ACHN (cell line): ENCODE measurements at regions not wholly inside any gene's neighbourhood (a gene's known extent, or its start where the extent isn't known, plus 50 kb on each side); places are given as distances from the start of the nearest gene placed in this dataset.

ENCODE experiments used
- DNase-seq: peaks from one replicate; pipeline ENCODE4 v3.0.0-alpha.2; 2015
- in situ Hi-C: cut with HindIII; loops from 2 replicates; pipeline ENCODE4 v1.10.0; 2017; ENCODE audit warnings: low sequenced_read_pairs, low pct_ligation_motif_present, low pct_unique_long_range_greater_than_20kb

GRCh38 chr3:144181062-144181461 is 209.4 kb downstream of the DIPK2A start:
- in situ Hi-C loops, result no loop called here
- no peak for DNase-seq

GRCh38 chr3:144182501-144182900 is 210.9 kb downstream of the DIPK2A start:
- in situ Hi-C loops, result no loop called here
- no peak for DNase-seq

- DNase-seq, result no peak
- in situ Hi-C loops, result no loop called here
These were observed 213.7 kb downstream of the DIPK2A start for GRCh38 chr3:144185276-144185675.

DNA sequence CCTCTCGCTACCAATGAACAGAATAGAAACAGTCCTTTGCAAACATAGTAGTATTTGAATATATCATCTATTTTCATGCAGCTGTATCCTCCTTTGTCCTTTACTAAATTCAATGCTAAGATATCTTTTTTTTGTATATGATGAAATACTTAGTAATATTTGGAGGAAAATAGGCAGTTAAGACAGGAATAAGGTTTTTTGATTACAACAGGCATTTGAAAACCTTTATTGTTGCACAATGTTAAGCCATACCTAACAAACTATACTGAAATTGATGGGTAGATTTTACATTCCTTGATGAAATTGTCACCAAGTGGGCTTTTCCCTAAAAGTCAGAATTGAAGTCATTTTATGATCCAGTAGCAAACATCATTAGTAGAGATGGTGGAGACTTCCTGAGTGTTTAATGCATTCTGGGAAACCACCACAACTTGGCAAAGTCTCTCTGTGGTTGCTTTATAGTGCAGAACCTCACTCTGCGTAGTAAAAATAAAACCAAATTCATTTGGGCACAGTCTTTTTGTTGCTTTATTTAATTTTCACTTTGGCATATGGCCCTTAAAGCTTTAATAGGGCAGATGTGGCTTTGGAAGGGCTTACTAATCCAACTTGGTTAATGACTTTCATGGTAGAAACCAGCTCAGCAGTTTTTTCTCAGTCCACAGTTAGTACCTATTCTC is 216.0 kb downstream of the DIPK2A start:
- DNase-seq, result no peak
- in situ Hi-C loops, result no loop called here

GRCh38 chr3:144189044-144189443 is 217.4 kb downstream of the DIPK2A start:
- no peak for DNase-seq

GRCh38 chr3:144197116-144197515 is 225.5 kb downstream of the DIPK2A start:
- in situ Hi-C loops, result no loop called here
- no peak for DNase-seq

More at GRCh38 chr3:144189044-144189443, 217.4 kb downstream of the DIPK2A start:
- in situ Hi-C loops, result no loop called here

- in situ Hi-C loops, result no loop called here
- DNase-seq, result no peak
These were observed 226.0 kb downstream of the DIPK2A start for GRCh38 chr3:144197582-144197981.

GRCh38 chr3:144200004-144200403 is 228.4 kb downstream of the DIPK2A start:
- in situ Hi-C loops, result no loop called here
- DNase-seq, result no peak

- no peak for DNase-seq
- in situ Hi-C loops, result no loop called here
These were observed 228.8 kb downstream of the DIPK2A start for GRCh38 chr3:144200466-144200865.

DNA sequence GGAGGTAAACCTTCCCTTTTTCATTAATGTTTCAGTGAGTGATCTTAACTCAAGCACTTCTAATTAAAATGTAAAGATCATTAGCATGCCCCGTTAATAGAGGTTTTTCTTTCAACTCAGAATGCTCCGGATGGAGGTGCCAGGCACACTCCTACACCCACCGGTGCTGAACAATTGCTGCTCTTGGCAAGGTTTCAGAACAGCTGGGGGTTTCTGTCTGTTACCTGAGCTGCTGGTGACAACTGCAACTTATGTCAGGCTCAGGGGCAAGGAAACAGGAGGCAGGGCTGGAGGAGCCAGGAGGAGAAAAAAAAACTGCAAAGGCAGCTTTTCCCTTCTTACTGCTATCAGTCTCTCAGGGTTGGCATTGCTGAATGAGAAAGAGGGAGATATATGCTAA is 250.1 kb downstream of the DIPK2A start:
- in situ Hi-C loops, result no loop called here
- no peak for DNase-seq

- DNase-seq, result no peak
- in situ Hi-C loops, result no loop called here
These were observed 257.7 kb downstream of the DIPK2A start for GRCh38 chr3:144229330-144229729.

- no peak for DNase-seq
- in situ Hi-C loops, result no loop called here
These were observed 258.3 kb downstream of the DIPK2A start for GRCh38 chr3:144229953-144230352.

- DNase-seq, result no peak
- in situ Hi-C loops, result no loop called here
These were observed 263.9 kb downstream of the DIPK2A start for GRCh38 chr3:144235489-144235888.

GRCh38 chr3:144237351-144237750 is 265.7 kb downstream of the DIPK2A start:
- in situ Hi-C loops, result no loop called here
- no peak for DNase-seq

DNA sequence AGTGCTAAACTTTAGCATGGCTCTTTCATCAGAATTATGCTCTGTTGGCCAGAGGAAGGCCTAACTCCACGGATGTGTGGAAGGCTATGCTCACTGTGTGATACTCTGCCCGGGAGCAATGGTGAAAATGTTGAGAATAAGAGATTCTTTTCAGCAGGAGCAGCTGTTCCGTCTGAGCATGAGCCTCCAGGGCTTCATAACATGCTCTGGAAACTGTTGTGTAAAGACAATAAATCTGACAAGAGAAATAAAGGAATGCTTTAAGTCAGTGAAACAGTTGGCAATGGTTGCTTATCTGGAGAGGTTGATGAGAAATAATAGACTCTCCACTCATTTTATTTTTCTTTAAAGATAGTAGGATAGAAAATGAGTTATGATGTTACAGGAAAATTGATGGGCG is 269.8 kb downstream of the DIPK2A start:
- in situ Hi-C loops, result no loop called here
- no peak for DNase-seq

- in situ Hi-C loops, result no loop called here
- DNase-seq, result no peak
These were observed 271.1 kb downstream of the DIPK2A start for GRCh38 chr3:144242747-144243146.

GRCh38 chr3:144244662-144245061 is 273.0 kb downstream of the DIPK2A start:
- no peak for DNase-seq
- in situ Hi-C loops, result no loop called here

DNA sequence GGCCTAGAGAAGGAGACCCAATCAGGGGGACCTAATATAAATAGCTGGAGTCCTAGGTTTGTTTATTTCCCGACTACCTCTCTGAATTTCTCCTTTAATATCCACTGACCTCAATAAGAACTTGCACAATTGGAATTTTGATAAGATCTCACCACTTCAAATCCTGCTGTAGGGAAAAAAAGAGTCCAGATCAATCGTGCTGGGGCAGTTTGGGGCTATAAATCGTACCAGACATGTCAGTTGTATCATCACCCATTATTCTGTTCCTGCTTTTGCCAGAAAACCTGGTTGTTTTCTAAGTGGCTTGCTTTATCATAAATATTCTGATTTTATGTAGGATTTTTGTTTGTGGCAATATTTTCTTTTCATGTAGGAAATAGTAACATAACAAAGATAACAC is 281.3 kb downstream of the DIPK2A start:
- DNase-seq, result no peak
- in situ Hi-C loops, result no loop called here

DNA sequence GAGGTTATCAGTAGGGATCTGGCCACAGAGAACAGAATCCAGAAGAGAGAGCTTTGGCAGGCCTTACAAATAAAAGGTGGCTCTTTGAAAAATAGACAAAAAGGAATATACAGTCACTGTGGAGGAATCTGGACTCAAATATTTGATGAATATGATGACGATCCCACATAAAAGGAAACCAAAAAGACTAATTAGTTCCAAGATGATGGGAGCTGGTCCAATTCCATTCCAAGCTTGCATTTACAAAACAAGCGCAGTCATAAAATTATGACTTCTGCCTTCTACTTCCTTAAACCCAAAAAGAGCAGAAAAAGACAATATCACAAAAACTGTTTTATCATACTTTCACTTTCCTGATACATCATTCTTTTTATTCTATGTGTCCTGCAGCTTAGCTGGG is 285.8 kb downstream of the DIPK2A start:
- DNase-seq, result no peak
- in situ Hi-C loops, result no loop called here

DNA sequence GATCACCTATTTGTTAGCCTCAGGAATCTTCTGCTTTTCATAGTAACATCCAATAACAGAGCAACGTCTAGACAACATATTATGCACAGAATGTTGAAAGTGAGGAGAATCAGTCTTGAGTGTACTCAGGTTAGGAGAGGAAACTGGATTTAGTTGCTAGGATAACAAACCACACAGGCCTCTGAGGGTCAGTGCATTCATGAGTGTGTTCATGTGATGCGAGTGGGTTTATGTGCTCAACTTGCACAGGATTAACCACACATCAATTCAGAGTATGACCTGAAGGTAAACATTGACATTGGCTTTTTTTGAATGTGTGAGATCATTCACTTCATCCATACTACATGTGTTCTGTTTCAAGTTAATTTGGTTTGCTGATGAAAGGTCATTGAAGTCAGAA is 287.6 kb downstream of the DIPK2A start:
- in situ Hi-C loops, result no loop called here

GRCh38 chr3:144263706-144264105 is 292.1 kb downstream of the DIPK2A start:
- no peak for DNase-seq
- in situ Hi-C loops, result no loop called here

More for the DNA sequence above, 287.6 kb downstream of the DIPK2A start:
- DNase-seq, result no peak
